HK-2 (cell line): ENCODE measurements at regions not wholly inside any gene's neighbourhood (a gene's known extent, or its start where the extent isn't known, plus 50 kb on each side); places are given as distances from the start of the nearest gene placed in this dataset.

ENCODE experiments used
- DNase-seq: peaks from one replicate; pipeline ENCODE4 v3.0.0-alpha.2; 2018; ENCODE audit not compliant: unreplicated experiment

DNA sequence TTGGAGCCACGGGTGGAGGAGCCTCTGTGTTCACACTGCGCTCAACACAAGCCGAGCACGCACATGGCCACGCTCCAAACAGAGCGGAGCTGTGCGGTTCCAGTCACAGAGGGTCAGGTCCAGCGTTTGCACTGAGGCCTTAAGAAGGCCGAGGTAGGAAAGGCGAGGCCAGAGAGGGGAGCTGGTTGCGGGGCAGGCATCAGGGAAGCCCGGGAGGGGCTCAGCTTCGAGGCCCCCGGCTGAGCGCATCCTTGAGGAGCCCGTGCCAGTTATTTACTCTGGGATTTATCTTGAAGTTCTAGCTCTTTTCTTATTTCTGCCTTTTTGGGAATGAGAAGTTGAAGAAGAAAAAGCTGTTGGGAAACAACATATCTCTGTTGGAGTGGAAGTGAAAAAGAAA is 140.8 kb downstream of the IRX1 start:
- DNase-seq, result no peak

DNA sequence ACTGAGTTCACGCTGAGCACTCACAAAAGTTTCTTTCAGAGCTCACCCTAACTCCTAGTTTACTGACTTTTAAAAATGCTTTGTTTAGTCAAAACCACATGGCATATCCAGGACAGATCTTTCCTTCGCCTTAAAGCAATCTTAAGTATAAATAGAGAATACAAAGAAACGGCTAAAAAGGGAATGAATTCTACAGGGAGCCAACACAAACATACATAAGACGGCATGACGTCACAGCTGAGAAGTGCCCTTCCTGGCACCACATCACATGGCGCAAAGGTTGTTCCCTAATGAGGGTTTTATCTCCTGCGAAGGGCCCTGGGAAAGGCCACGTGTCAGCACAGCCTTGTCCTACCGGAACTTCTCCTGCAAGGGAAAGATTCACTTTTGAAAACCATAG is 141.3 kb downstream of the IRX1 start:
- DNase-seq, result no peak

DNA sequence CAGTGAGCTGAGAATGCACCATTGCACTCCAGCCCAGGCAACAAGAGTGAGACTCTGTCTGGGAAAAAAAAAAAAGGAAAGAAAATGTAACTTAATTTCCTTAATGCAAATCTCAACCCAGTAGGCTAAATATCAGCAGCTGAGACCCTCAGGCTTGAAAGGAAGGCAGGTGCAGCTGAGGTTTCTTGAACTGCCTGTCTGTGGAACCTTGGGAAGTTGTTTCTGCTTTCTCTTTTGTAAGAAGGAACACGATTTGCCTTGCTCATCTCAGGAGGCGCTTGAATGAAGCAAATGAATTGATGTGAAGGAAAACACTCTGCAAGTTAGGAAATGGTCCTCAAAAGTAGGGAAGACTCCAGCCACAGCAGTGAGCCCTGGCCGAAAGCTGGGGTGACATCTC is 143.3 kb downstream of the IRX1 start:
- DNase-seq, result no peak

DNA sequence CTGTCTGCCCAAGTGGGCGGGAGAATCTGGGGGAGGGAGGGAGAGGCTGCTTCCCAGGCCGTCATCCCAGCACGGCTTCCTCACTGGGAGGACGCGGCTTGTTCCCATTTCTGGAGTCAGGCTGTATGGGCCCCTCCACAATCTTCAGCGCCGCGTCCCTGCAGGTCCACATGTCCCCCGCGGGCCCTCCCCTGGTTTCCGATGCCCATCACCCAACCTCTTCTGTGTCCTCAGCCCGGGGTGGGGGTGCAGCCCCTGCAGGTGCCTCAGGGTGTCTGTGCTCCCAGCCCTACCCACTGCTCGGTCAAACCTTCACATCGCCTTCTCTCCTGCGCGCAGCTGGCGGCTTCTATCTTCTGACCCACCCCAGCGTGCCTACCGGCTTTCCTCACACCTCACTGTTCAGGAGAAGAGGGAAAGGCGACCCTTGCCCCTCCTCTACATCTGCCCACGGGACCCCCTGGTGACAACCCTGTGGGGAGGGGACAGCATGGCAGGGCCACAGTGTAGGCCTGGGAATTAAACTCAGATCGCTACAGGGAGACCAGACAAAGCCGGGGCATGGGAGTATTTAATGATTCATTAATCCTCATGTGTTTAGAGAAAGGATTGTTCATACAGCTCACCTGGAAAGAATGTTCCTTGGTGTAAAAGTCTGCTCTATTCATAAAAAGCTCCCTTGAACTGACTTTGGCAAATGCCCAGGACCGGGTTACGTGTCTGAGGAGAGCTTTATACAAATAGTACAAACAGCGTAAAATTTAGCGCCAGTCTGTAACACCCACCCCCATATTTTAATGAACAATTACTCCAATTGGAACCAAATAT is 145.1 kb downstream of the IRX1 start:
- DNase-seq, result no peak

DNA sequence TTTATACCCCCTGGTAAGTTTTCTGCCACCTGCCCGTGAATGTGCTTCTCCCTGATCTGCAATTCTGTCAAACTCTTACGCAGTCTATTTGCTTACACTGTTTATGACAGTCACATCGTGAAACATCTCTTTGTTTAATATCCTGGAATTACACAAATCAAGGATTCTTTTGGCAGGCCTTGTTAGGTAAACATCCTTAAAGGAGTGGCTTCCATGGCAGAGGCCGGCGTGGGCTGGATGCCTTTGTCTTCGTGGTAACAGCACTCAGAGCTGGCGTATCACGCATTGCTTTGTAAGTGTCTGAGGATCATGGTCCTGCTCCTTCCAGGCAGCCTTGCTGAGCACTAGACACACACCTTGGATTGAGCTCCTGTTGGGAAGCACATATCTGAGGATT is 145.7 kb downstream of the IRX1 start:
- DNase-seq, result no peak

DNA sequence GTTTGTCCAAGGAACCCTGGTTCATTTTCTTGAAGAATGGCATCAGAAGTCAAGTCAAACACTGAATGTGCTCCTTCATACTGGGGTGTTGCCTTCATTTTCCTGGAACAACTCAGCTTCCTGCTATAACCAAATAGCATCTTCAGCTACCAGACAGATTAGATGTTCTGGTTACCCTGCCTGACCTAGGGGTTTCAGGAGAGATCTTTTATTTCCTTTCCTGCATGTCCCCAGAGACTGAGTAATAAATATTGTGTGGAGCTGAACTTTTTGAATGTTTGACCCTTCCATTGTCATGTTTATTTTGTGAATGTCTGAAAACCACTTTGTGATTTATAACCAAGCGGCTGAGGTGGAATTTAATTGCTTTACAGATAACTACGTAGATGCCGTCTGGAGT is 147.1 kb downstream of the IRX1 start:
- DNase-seq, result no peak

DNA sequence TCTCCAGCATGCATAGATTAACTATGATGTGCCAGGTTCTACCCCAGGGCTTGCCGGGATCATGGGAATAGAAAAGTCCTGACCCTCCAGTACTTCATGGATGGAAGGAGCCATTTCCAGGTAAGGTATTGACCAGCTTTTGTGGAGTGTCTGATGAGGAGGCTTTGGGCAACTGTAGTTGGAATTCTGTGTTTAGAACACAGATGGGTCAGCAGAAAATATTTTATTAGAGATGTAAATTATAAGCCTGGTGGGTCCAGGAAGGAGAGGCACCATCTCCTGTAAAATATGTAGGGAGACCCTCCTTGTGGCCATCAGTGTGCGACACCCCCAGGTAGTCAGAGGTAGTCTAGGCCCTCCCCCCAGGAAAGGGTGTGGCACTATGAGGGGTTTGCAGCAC is 156.2 kb downstream of the IRX1 start:
- DNase-seq, result no peak

DNA sequence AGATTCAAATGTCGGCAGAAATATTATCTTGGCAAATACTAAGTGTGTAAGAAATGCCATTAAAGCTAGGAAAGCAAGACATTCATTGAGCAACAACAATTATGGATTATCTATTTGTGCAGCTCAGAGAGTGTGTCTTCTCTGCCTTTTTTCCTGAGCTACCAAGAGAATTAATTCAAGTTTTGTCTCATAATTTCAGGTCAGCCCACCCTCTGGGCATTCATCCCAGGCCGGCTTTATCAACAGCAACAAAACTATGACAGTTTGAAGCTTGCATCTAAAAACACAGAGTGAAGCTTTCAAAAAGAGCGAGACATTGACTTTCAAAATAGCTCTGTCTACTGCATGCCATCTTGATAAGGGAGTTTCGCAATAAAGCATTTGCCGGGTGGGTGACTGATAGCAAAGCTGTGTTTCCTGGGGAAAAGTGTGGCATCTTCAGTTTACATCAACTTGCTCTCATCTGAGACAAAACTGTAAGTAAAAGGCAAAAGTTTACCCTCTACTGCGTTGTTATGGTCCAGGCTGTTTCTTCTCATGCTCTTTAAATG is 182.4 kb downstream of the IRX1 start:
- no peak for DNase-seq

DNA sequence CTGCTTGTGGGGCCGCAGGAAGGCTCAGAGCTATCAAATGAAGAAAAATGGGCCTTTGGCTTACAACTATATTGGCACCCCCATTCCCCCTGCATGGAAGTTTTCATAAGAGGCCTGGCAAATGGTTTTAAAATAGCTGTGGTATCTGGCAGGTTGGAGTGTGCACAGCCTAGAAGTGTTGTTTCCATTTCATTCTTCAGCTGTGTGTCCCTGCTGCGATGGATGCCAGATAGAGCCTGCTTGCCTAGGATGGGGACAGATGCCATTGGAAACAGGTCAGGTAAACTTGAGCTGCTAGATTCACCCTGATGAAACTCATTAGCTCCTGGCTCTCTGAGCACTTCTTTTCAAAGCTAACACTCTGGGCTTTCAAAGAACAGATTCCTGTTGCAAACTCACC is 183.3 kb downstream of the IRX1 start:
- DNase-seq, result no peak

DNA sequence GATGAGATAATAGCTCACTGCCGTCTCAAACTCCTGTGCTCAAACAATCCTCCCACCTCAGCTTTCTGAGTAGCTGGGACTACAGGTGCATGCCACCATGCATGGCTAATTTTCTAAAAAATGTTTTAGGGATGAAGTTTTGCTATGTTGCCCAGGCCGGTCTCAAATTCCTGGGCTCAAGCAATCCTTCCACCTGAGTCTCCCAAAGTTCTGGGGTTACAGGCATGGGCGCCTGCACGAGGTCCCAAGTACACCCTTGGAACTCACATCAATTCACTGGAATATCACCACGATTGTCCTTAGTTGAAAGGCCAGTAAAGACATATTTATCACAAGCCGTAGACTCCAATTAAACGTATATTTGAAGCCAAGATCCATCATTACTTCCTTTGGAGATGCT is 184.6 kb downstream of the IRX1 start:
- DNase-seq, result no peak

DNA sequence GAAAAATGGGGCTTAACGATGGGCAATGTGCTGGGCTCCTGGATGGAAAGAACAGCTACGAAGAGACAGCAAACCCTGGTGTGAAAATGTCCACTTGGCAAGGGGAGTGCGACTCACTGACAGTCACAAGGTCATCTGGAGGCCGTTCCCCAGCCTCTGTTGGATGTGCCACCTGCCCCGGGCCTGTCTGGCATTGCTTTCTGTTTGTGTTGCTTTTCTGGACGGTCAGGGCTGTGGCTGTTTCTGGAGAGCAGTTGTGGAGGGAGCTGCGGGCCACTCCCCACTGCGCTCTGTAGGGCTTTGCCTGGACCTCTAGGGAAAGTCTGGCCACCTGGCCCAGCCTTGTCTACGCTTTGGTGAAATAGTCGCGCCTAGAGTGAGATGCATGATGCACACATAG is 185.3 kb downstream of the IRX1 start:
- DNase-seq, result no peak

DNA sequence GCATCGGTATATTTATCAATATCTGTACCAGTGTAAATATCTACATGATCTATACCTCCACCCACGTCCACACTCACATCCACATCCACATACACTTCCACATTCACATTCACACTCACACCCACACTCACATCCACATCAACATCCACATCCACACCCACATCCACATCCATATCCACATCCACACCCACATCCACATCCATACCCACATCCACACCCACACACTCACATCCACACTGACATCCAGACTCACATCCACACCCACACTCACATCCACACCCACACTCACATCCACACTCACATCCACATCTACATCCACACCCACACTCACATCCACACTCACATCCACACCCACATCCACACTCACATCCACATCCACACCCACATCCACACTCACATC is 189.2 kb downstream of the IRX1 start:
- DNase-seq, result no peak

DNA sequence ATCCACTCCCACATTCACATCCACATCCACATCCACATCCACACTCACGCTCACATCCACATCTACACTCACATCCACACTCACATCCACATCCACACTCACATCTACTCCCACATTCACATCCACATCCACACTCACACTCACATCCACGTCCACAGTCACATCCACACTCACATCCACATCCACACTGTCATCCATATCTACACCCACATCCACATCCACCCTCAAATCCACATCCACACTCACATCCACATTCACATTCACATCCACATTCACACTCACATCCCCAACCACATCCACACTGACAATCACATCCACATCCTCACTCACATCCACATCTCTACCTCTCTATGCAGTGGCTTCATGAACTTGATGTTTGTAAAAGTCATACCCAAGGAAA is 190.5 kb downstream of the IRX1 start:
- no peak for DNase-seq

DNA sequence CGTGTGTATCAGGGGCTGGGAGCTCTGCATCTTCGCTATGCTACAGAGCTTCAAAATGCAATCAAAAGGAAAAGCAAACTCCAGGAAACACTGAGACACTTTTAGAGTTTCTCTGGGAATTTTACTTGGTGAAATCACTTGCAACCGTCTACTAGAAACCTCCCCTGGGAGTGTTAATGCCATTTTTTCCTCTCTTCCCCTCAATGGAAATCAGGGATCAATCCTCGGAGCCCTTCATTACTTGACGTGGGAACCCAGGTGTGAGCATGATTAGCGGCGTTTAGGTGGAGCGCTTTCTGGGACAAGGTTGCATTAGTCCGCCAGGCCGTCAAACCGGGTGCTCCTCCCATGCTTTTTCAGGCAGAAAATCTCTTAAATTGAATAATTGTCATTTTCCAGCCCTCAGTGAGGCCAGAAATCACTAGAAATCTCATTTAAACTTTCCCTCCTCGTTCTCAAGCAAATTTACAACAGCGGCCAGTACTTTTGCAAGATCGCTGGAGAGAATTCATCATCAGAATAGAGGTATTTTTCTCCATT is 191.3 kb downstream of the IRX1 start:
- no peak for DNase-seq

DNA sequence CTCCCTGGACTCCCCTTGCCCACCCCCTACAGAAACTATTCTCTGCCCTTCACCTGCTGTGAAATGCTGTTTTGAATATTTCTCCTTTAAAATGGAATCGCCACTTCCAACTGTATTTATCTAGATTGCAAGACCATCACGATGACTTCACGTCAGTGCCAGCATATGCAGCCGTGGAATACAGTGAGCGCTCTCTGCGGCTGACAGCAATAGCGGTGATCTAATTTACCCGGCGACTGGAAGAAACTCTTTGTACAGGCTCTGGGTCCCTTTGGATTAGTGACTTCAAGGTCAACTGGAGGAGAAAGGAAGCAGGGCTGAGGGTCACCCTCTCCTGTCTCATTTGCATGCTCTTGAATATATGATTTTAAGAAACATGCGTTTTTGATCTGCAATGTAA is 192.0 kb downstream of the IRX1 start:
- DNase-seq, result no peak

DNA sequence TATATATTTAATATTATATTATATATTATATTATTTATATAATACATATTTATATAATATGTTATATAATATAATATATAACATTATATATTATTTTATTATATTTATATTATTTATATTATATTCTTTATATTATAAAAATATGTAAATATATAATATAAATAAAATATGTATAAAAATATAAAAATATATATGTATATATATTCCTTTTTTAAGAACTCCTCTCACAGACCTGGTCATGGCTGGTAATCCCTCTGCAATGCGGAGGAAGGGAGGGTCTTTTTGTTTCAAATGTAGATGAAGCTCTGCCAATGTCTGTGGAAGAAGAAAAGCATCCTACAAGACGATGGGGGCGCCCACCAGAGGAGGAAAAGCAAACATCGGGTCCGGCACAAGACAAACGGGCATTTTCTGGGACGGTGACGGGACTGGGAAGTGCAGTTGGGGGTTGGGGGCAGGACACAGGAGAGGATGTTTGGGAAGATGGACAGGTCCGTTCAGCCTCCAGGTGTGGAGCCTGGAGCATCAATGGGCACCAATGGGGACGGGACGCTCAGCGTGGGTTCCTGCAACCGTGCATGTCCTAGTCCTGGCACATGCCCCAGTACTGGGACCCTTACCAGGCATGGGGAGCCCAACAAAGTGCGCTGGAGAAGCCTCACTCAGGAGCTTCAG is 194.0 kb downstream of the IRX1 start:
- DNase-seq, result no peak

DNA sequence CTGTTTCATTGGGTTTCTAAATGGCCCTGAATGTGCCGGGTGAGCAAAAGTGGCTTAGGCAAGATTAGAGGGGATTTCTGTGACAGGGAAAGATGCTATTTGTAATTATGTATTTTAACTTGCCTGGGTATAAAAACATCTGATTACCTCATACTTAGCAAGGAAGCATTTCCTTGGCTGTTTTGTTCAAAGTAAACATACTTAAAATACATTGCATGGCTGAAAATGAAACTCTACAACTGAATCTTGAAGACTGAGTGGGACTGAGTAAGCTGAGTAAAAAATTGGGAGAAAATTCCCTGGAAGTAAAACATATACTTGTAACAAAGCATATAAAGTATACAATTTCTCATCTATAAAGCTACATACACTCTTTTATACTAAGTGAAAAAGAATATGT is 197.5 kb downstream of the IRX1 start:
- DNase-seq, result no peak

DNA sequence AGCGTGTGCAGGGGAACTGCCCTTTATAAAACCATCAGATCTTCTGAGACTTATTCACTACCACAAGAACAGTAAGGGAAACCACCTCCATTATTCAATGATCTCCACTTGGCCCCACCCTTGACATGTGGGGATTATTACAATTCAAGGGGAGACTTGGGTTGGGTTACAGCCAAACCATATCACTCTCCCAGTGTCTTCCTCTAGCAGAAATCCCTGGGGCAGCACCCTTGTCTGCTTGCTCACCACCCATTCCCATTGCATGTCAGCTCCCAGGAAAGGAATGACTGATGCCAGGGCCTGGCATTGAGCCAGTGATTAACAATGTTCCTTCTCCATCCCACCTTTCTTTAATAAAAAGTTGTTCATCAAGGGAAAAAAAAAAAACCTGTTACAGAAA is 199.0 kb downstream of the IRX1 start:
- DNase-seq, result no peak

DNA sequence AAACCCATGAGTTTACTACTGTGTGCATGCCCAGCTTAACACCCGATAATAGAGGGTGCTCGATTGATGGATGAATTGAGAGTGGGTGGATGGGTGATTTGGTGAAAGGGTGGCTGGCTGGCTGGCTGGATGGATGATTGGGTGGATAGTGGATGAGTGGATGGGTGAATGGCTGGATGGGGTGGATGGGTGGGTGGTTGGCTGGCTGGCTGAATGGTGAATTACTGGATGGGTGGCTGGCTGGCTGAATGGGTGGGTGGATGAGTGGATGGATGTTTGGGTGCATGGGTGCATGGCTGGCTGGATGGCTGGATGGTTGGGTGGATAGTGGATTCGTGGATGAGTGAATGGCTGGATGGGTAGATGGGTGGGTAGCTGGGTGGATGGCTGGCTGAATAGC is 201.1 kb downstream of the IRX1 start:
- no peak for DNase-seq

DNA sequence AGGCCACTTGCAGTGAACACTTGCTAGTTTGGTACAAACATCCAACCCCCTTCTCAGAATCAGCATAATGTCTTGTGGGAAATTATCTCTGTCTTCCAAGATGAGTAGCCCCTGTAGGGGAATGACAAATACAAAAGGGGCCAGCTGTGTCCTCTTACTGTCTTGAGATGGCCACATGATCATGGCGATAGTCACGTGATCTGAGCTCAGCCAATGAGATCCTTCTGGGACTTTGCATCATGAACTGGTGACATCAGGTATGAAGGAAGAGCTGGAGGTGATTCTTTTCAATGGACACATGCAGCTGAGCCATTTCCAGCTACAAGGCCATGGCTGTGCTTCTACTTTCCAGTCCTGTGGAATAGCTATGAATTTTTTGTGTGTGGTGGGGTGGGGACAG is 206.3 kb downstream of the IRX1 start:
- no peak for DNase-seq

DNA sequence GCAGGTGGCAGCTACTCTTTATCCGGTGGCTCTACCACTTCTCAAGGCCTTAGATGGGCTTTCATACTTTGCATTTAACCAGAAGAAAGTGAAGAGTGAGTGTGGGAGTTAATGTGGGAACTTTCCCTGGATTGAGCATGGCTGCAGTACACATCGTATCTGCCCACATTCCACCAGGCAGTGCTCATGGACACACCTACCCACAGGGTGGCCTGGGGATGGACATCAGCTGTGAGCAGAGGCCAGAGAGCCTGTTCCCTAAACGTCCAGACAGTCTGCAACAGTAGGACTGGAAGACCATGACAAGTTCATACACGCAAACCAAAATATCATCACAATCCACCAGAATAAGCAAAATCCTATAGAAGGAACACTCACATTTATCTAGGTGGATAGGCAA is 213.8 kb downstream of the IRX1 start:
- no peak for DNase-seq

DNA sequence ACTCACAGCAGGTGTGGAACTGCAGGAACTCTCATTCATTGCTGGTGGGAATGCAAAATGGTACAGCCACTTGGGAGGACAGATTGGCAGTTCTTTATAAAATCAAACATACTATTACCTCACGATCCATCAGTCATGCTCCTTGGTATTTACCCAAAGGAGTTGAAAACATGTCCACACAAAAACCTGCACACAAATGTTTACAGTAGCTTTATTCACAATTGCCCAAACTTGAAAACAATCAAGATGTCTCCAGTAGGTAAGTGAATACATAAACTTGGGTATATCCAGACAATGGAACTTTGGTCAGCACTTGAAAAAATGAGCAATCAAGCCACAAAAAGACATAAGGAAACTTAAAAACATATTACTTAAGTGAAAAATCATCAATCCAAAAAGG is 215.5 kb downstream of the IRX1 start:
- DNase-seq, result no peak

DNA sequence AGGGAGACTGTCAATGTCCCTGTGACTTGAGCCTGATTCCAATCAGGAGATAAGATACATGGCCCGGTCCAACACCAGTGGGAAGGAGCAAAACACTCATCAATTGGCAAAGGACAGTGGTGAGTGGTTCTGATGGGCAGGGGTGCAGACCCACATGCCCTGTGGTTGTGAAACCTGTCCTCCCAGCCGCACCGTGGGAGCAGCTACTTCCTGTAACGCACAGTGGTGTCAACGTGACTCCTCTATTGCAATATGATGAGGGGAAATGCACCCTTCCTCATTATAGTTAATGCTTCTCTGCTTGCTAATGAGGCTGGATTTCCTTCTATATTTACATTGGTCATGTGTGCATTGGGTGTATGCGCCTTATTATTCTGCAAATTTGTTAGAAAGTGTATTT is 223.0 kb downstream of the IRX1 start:
- DNase-seq, result no peak
